ENCODE measurements at regions not wholly inside any gene's neighbourhood (a gene's known extent, or its start where the extent isn't known, plus 50 kb on each side); places are given as distances from the start of the nearest gene placed in this dataset.
A peak's percentile ranks its signal among the peaks of the same experiment; 100 is the strongest.

DNA sequence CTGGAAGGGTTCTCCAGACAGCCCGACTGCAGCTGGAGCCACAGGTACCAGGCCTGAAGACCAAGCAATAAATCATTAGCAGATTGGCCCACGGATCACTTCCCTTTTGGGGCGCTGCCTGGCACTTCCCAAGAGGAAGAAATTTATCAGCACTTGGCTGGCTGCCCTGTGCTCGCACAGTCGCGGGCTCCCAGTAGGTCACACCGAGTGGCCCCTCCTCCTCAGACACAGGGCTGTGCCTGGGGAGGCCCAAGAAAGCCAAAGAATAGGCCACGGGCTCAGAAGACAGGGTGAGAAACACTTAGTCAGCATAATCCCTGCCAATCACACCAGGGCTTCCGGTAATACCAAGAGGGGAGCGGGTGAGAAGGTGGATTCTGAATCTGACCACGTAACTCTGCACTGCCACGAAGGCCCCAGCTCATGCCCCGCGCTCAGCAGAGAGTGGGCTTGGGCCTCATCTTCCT, 115.7 kb upstream of the MSX2 start:
- H3K4me3 ChIP-seq: no peak overlapping the region
- H3K9me3 ChIP-seq (ENCODE audit: control insufficient read depth in 4 of 4, insufficient read depth in 3 of 4, low read length in 3 of 4): no peaks in the 10 kb centered on the region
- peaks cover 0 to 12% (median 6%) of the 10 kb centered on the region in 5 donors for H3K4me1 ChIP-seq (ENCODE audit: control insufficient read depth in 5 of 5, insufficient read depth in 5 of 5, low read length in 5 of 5)
- no peak overlapping the region for H3K27ac ChIP-seq (ENCODE audit: low read depth in 1 of 2, low read length in 1 of 2)
- ATAC-seq (ENCODE audit: insufficient read depth, low FRiP score) (peak; percentile 56), DNase-seq (peak; percentile 48 to 71 (median 59))
- TF ChIP-seq, protein P1, sequence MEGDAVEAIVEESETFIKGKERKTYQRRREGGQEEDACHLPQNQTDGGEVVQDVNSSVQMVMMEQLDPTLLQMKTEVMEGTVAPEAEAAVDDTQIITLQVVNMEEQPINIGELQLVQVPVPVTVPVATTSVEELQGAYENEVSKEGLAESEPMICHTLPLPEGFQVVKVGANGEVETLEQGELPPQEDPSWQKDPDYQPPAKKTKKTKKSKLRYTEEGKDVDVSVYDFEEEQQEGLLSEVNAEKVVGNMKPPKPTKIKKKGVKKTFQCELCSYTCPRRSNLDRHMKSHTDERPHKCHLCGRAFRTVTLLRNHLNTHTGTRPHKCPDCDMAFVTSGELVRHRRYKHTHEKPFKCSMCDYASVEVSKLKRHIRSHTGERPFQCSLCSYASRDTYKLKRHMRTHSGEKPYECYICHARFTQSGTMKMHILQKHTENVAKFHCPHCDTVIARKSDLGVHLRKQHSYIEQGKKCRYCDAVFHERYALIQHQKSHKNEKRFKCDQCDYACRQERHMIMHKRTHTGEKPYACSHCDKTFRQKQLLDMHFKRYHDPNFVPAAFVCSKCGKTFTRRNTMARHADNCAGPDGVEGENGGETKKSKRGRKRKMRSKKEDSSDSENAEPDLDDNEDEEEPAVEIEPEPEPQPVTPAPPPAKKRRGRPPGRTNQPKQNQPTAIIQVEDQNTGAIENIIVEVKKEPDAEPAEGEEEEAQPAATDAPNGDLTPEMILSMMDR (IDR thresholded peaks at IDR 0.05; ENCODE audit: control extremely low read depth, extremely low read depth): no peak
- WGBS, 2 donors: 10 to 16% methylated on average over 14 of the region's 14 CpGs
- H3K27me3 ChIP-seq (ENCODE audit: control insufficient read depth in 3 of 3, insufficient read depth in 3 of 3, low read length in 2 of 3): no peaks in the 10 kb centered on the region
- H3K9ac ChIP-seq (ENCODE audit: insufficient read depth in 1 of 2, low read length in 2 of 2): no peak overlapping the region
- H3K36me3 ChIP-seq (ENCODE audit: control insufficient read depth in 4 of 4, insufficient read depth in 4 of 4, low read length in 4 of 4): no peaks in the 10 kb centered on the region

DNA sequence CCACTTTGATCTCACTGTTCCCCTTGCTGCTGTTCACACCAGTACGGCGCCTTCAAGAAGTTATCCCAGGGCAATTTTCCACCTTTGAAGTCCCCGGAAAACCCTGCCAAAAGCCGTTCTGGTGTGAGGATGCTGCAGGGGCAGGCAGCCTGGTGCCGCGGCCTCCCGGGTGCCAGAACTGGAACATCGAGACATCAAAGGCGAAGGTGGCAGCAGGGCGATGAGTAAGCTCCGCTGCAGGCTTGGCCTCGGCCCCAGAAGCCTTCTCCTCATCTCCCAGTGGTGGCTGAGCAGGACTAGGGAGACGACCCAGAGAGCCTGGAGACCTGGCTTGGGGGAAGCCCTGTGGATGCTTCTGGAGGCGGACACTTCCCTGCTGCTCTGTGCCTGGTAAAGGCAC, 115.3 kb upstream of the MSX2 start:
- Histone ChIP-seq H3K4me3 (no peak overlapping the region), H3K27ac (ENCODE audit: low read depth in 1 of 2, low read length in 1 of 2) (no peak overlapping the region), H3K9ac (ENCODE audit: insufficient read depth in 1 of 2, low read length in 2 of 2) (no peak overlapping the region), H3K36me3 (ENCODE audit: control insufficient read depth in 4 of 4, insufficient read depth in 4 of 4, low read length in 4 of 4) (no peaks in the 10 kb centered on the region), H3K27me3 (ENCODE audit: control insufficient read depth in 3 of 3, insufficient read depth in 3 of 3, low read length in 2 of 3) (no peaks in the 10 kb centered on the region), H3K9me3 (ENCODE audit: control insufficient read depth in 4 of 4, insufficient read depth in 3 of 4, low read length in 3 of 4) (no peaks in the 10 kb centered on the region), H3K4me1 (ENCODE audit: control insufficient read depth in 5 of 5, insufficient read depth in 5 of 5, low read length in 5 of 5) (peaks cover 0 to 12% (median 6%) of the 10 kb centered on the region in 5 donors)
- TF ChIP-seq, protein P1 (IDR thresholded peaks at IDR 0.05; ENCODE audit: control extremely low read depth, extremely low read depth): no peak
- WGBS, 2 donors: 52 to 63% methylated on average over 14 of the region's 14 CpGs
- ATAC-seq (ENCODE audit: insufficient read depth, low FRiP score) (no peak), DNase-seq (no peak)

GRCh38 chr5:174610968-174611367, 113.4 kb upstream of the MSX2 start:
- peaks cover 0 to 4% (median 0%) of the 10 kb centered on the region in 4 donors for H3K9me3 ChIP-seq (ENCODE audit: control insufficient read depth in 4 of 4, insufficient read depth in 3 of 4, low read length in 3 of 4)
- ATAC-seq (ENCODE audit: insufficient read depth, low FRiP score) (peak; percentile 36), DNase-seq (peak; percentile 70 to 90 (median 78))
- H3K4me1 ChIP-seq (ENCODE audit: control insufficient read depth in 5 of 5, insufficient read depth in 5 of 5, low read length in 5 of 5): peaks cover 0 to 12% (median 6%) of the 10 kb centered on the region in 5 donors
- no peak overlapping the region for H3K27ac ChIP-seq (ENCODE audit: low read depth in 1 of 2, low read length in 1 of 2)
- TF ChIP-seq, protein P1 (IDR thresholded peaks at IDR 0.05; ENCODE audit: control extremely low read depth, extremely low read depth): no peak
- H3K36me3 ChIP-seq (ENCODE audit: control insufficient read depth in 4 of 4, insufficient read depth in 4 of 4, low read length in 4 of 4): no peaks in the 10 kb centered on the region
- no peaks in the 10 kb centered on the region for H3K27me3 ChIP-seq (ENCODE audit: control insufficient read depth in 3 of 3, insufficient read depth in 3 of 3, low read length in 2 of 3)
- 54 to 80% methylated on average over 8 of the region's 8 CpGs for WGBS, 2 donors
- H3K4me3 ChIP-seq: no peak overlapping the region
- no peak overlapping the region for H3K9ac ChIP-seq (ENCODE audit: insufficient read depth in 1 of 2, low read length in 2 of 2)

DNA sequence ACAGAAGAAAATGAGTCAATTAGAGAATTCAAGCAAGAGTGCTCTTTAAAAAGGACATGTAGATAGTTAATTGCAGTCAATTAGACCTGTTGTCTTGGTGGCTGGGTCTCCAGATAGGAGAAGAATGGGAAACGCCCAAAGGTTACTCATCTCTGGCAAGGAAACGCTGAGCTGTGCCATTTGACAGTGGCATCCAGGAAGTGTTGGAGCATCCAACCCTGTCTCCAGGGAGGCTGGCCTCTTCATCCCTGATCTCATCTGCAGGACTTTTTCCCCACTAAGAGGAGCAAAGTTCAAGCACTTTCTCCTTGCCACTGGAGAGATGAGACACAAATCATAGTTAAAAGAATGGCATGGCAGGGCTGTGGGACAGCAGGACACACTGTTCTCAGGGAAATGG, 111.7 kb upstream of the MSX2 start:
- no peak overlapping the region for H3K27ac ChIP-seq (ENCODE audit: low read depth in 1 of 2, low read length in 1 of 2)
- no peak for DNase-seq
- H3K27me3 ChIP-seq (ENCODE audit: control insufficient read depth in 3 of 3, insufficient read depth in 3 of 3, low read length in 2 of 3): no peaks in the 10 kb centered on the region
- peaks cover 0 to 4% (median 0%) of the 10 kb centered on the region in 4 donors for H3K9me3 ChIP-seq (ENCODE audit: control insufficient read depth in 4 of 4, insufficient read depth in 3 of 4, low read length in 3 of 4)
- TF ChIP-seq, protein P1 (IDR thresholded peaks at IDR 0.05; ENCODE audit: control extremely low read depth, extremely low read depth): no peak
- ATAC-seq (ENCODE audit: insufficient read depth, low FRiP score): no peak
- no peaks in the 10 kb centered on the region for H3K36me3 ChIP-seq (ENCODE audit: control insufficient read depth in 4 of 4, insufficient read depth in 4 of 4, low read length in 4 of 4)
- no peak overlapping the region for H3K9ac ChIP-seq (ENCODE audit: insufficient read depth in 1 of 2, low read length in 2 of 2)
- no peak overlapping the region for H3K4me3 ChIP-seq
- 78 to 94% methylated on average over 2 of the region's 2 CpGs for WGBS, 2 donors
- H3K4me1 ChIP-seq (ENCODE audit: control insufficient read depth in 5 of 5, insufficient read depth in 5 of 5, low read length in 5 of 5): peaks cover 0 to 12% (median 6%) of the 10 kb centered on the region in 5 donors
